Cardiac fibroblast (primary cell): ENCODE measurements at regions not wholly inside any gene's neighbourhood (a gene's known extent, or its start where the extent isn't known, plus 50 kb on each side); places are given as distances from the start of the nearest gene placed in this dataset.
"Not testable (repeated sequence)": the region's sequence is repeated elsewhere in the genome, so short reads cannot be mapped to it uniquely, and the experiment has no call there.

Experiments
- DNase-seq, 2 donors: peaks; one replicate each; pipeline versions ENCODE4 v3.0.0 to v3.0.0-alpha.2; 2010; ENCODE audit warnings: low read depth in 2 of 2
- H3K4me3 ChIP-seq, 2 donors: replicated peaks in 1 of 2; 1 replicate in 1 of 2; 2 replicates in 1 of 2; pipeline ENCODE4 v1.5.1; 2011; ENCODE audit warnings: low read depth in 2 of 2, low read length in 2 of 2, mild to moderate bottlenecking in 2 of 2, moderate library complexity in 1 of 2
- TF ChIP-seq, protein P1 (sequence below): IDR thresholded peaks from one replicate; pipeline ENCODE4 v1.5.1; 2011; ENCODE audit warnings: low read depth, mild to moderate bottlenecking, low read length, inconsistent platforms

- no peak overlapping the region for H3K4me3 ChIP-seq
- DNase-seq = peak; percentile 48 to 64
Measured at GRCh38 chr6:22765015-22765414, 195.6 kb downstream of the HDGFL1 start.

GRCh38 chr6:22766979-22767378 lies 197.6 kb downstream of the HDGFL1 start:
- TF ChIP-seq, protein P1, sequence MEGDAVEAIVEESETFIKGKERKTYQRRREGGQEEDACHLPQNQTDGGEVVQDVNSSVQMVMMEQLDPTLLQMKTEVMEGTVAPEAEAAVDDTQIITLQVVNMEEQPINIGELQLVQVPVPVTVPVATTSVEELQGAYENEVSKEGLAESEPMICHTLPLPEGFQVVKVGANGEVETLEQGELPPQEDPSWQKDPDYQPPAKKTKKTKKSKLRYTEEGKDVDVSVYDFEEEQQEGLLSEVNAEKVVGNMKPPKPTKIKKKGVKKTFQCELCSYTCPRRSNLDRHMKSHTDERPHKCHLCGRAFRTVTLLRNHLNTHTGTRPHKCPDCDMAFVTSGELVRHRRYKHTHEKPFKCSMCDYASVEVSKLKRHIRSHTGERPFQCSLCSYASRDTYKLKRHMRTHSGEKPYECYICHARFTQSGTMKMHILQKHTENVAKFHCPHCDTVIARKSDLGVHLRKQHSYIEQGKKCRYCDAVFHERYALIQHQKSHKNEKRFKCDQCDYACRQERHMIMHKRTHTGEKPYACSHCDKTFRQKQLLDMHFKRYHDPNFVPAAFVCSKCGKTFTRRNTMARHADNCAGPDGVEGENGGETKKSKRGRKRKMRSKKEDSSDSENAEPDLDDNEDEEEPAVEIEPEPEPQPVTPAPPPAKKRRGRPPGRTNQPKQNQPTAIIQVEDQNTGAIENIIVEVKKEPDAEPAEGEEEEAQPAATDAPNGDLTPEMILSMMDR = no peak
- no peak overlapping the region for H3K4me3 ChIP-seq
- DNase-seq = peak in 1 of 2 donors; percentile 69

More at GRCh38 chr6:22765015-22765414, 195.6 kb downstream of the HDGFL1 start:
- TF ChIP-seq, protein P1 = no peak

DNA sequence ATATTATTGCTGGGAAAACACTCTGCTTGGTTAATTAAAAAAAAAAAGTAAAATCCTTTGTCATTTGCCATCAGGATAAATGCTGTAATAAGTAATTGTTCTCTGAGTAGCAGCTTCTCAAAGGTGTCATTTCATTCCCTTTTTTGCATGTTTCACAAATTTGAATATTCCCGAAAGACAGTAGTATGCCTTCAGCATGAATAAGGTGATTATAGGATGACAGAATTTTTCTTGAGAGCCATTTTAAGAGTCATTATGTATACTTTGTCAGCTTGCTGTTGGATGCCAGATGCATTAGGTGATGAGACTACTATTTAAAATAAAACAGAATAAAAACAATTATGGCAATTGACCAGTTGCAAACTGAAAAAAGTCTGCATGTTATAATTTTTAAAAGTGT lies 200.7 kb downstream of the HDGFL1 start:
- TF ChIP-seq, protein P1 = no peak
- no peak for DNase-seq
- H3K4me3 ChIP-seq = no peak overlapping the region

DNA sequence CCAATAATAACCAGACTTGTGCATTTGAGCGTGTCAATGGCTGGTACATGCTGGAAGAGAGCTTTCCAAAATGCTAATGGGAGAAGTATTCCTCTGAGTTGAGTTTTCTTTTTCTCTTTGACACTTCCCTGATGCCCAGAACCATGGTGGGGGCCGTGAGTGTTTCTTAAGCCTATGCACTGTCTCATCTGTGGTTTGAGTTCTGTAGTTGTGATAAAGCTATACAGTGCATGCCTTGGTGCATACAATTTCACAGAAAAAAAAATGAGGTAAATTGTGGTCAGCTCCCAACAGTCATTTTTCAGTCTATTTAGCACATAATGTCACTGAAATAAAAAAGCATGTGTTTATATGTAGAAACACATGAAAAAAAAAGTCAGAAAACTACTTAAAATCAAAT lies 204.8 kb downstream of the HDGFL1 start:
- no peak overlapping the region for H3K4me3 ChIP-seq
- no peak for DNase-seq
- TF ChIP-seq, protein P1 = no peak

GRCh38 chr6:22778438-22778837 lies 209.1 kb downstream of the HDGFL1 start:
- DNase-seq, H3K4me3 ChIP-seq: not testable (repeated sequence)

- no peak overlapping the region for H3K4me3 ChIP-seq
- DNase-seq = no peak
- TF ChIP-seq, protein P1 = no peak
Measured at GRCh38 chr6:22779062-22779461, 209.7 kb downstream of the HDGFL1 start.

- no peak overlapping the region for H3K4me3 ChIP-seq
- DNase-seq = peak in 1 of 2 donors; percentile 56
- TF ChIP-seq, protein P1 = no peak
Measured at GRCh38 chr6:22783931-22784330, 214.6 kb downstream of the HDGFL1 start.
